Peyer's patch (tissue), 4 donors: ENCODE measurements at regions not wholly inside any gene's neighbourhood (a gene's known extent, or its start where the extent isn't known, plus 50 kb on each side); places are given as distances from the start of the nearest gene placed in this dataset.

ENCODE experiments used
- POLR2A ChIP-seq, 2 donors: fragments of 450-650 bp; IDR thresholded peaks; one replicate each; pipeline ENCODE4 v1.5.1; 2017; ENCODE audit warnings: antibody characterized with exemption in 2 of 2, mild to moderate bottlenecking in 2 of 2, moderate library complexity in 2 of 2
- TF ChIP-seq, protein P1 (sequence below), 6 experiments: fragments of 450-650 bp in 4 of 6; fragments of 200-600 bp in 2 of 6; sonication (generic) in 1 of 6; IDR thresholded peaks; one replicate each; pipeline ENCODE4 v1.5.1; 2017 to 2019; ENCODE audit warnings: antibody characterized with exemption in 6 of 6, mild to moderate bottlenecking in 3 of 6, moderate library complexity in 1 of 6

DNA sequence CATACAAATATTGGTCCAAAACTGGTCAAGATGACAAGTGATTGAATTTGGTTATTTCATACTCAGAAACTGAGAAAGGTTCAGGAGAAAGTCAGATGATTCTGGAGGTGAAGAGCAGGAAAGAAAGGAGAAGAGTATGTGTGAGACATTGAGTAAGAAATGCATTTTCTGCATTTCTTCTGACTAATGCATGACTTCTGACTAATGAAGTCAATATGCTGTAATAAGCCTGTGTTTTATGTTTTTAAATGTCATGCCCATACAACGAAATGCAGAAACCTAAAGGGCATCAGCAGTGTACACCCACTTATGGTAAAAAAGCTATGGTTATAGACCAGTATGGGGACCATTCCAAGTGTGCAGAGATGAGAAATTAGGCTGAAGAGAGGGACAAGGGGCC lies 1227.8 kb upstream of the SORCS1 start:
- TF ChIP-seq, protein P1, sequence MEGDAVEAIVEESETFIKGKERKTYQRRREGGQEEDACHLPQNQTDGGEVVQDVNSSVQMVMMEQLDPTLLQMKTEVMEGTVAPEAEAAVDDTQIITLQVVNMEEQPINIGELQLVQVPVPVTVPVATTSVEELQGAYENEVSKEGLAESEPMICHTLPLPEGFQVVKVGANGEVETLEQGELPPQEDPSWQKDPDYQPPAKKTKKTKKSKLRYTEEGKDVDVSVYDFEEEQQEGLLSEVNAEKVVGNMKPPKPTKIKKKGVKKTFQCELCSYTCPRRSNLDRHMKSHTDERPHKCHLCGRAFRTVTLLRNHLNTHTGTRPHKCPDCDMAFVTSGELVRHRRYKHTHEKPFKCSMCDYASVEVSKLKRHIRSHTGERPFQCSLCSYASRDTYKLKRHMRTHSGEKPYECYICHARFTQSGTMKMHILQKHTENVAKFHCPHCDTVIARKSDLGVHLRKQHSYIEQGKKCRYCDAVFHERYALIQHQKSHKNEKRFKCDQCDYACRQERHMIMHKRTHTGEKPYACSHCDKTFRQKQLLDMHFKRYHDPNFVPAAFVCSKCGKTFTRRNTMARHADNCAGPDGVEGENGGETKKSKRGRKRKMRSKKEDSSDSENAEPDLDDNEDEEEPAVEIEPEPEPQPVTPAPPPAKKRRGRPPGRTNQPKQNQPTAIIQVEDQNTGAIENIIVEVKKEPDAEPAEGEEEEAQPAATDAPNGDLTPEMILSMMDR (IDR thresholded peaks at IDR 0.05), result no peak
- TF ChIP-seq POLR2A (IDR thresholded peaks at IDR 0.05), result no peak
